ENCODE measurements at regions not wholly inside any gene's neighbourhood (a gene's known extent, or its start where the extent isn't known, plus 50 kb on each side); places are given as distances from the start of the nearest gene placed in this dataset.

DNA sequence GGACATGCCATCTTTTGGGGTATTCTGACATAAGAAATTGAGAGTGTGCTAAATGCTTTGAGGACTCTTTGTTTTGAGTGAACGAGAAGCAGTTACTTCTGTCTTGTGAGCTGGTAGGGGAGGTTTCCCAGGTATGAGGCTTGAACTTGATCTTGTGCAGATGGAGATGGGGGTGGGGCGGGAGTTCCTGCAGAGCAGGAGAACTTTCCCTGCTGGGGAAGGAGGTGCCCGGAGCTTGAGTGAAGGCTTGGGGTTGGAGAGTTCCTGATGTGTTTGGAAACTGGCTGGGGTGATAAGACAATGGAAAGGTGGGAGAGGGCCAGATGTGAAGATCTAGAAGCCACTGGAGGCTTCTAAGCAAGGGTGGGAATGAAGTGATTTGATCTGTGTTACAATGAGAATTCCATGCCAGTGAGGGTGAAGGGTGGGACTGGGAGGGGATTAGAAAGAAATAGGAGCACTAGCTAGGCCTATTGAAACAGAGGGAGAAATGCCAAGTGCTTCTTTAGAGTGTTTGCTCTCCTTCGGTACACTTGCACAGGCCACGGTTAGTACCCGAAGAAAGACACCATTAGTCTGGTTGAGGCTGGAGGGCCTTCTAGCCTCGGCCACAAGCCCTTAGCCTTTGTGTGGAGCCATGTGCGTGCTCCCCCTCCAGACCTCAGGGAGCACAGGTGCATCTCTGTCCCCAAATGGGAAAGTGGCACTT lies 103.5 kb upstream of the STOX2 start:
- TF ChIP-seq, protein P1, sequence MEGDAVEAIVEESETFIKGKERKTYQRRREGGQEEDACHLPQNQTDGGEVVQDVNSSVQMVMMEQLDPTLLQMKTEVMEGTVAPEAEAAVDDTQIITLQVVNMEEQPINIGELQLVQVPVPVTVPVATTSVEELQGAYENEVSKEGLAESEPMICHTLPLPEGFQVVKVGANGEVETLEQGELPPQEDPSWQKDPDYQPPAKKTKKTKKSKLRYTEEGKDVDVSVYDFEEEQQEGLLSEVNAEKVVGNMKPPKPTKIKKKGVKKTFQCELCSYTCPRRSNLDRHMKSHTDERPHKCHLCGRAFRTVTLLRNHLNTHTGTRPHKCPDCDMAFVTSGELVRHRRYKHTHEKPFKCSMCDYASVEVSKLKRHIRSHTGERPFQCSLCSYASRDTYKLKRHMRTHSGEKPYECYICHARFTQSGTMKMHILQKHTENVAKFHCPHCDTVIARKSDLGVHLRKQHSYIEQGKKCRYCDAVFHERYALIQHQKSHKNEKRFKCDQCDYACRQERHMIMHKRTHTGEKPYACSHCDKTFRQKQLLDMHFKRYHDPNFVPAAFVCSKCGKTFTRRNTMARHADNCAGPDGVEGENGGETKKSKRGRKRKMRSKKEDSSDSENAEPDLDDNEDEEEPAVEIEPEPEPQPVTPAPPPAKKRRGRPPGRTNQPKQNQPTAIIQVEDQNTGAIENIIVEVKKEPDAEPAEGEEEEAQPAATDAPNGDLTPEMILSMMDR (optimal IDR thresholded peaks at IDR 0.05 in 1 of 3, IDR thresholded peaks at IDR 0.05 in 1 of 3, conservative IDR thresholded peaks at IDR 0.05 in 1 of 3; ENCODE audit: extremely low read depth in 1 of 3, insufficient read depth in 2 of 3, low read length in 3 of 3) = no peak
- TF ChIP-seq EZH2 (IDR thresholded peaks at IDR 0.05; ENCODE audit: low read length) = no peak

Measured in keratinocyte (primary cell).